ENCODE measurements at regions not wholly inside any gene's neighbourhood (a gene's known extent, or its start where the extent isn't known, plus 50 kb on each side); places are given as distances from the start of the nearest gene placed in this dataset.

DNA sequence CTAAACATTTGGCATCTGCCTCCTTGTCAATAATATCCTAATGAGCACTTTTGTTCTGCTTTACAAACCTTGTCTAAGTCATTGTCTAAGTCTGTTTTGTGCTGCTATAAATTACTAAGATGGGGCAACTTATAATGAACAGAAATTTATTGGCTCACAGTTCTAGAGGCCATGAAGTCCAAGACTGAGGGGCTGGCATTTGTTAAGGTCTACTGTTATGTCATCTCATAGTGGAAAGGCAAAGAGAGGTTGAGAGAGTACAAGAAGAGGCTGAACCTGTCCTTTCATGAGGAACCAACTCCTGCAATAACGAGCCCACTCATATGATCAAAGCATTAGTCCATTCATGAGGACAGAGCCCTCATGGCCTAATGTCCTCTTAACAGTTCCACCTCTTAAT, 72.7 kb upstream of the KLF12 start:
- no peak for FAIRE-seq
- DNase-seq (ENCODE audit: low spot score) = no peak

DNA sequence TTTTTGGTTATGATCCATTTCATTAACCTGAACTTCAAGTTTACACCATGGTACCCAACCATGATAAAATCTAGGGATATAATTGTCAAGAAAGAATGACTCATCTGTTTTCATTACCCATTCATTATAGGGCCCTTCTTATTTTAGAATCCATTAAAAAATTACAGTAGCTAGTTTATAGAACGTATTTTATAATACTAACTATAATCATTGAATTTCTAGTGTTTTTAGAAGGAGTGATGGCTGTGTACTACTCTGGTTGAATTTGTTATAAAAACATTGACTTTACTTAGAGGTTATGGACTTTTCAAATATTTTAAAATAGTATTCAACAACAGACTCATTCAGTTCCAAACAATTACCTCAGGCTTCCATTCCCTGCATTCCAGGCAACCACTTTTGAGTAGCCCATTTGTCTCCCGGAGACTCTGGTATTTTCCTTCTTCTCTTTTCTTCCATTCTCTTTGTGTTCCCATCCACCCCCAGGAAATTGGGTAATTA, 71.9 kb upstream of the KLF12 start:
- DNase-seq (ENCODE audit: low spot score) (peak; percentile 12), FAIRE-seq (no peak)

DNA sequence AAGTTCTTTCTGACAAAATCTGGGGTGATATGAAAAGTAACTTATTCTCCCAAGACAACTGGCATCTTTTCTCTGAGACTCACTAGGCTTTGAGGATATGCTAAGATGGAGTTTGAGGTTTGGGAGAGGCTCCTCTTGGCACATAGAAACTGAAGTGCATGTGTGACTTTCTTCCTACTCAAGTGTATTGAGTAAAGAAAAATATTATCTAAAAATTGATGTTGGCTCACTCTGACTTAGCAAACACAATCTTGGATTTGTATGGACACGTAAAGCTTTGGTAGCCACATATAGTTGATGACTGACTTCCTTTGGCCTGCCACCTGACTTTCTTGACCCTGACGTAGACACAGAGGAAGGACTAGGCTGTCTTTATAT, 71.1 kb upstream of the KLF12 start:
- DNase-seq (ENCODE audit: low spot score) (no peak), FAIRE-seq (no peak)

DNA sequence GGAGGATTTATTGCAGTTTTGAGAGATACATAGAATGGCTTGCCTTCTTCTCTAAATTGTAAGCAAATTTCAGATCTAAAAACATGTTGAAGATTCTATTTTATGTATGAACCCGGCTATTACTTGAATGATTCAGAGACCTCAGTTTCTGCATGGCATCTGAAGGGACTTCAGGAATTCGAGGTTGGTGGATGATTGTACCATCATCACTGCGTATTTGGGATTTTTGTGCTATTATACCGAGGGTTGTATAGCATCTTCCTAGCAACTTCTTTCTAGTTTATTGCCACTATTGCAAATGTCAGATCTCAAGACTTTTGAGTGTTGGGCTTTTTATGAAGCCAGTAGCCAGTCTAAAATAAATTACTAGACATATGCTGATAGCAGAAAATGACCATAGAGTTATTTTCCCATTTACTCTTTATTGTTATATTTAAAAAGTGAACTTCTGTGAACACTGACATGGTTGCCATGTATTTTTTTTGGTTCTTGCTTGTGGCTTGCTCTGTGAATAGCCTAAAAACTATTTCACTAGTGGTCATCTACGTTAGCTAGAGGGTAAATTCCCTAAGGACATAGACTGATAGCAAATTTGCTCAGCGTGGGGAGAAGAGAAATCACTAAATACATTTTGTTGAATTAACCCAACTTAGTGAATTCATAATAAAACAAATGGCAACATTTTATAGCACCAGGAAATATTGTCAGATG, 70.6 kb upstream of the KLF12 start:
- DNase-seq (ENCODE audit: low spot score) = no peak

DNA sequence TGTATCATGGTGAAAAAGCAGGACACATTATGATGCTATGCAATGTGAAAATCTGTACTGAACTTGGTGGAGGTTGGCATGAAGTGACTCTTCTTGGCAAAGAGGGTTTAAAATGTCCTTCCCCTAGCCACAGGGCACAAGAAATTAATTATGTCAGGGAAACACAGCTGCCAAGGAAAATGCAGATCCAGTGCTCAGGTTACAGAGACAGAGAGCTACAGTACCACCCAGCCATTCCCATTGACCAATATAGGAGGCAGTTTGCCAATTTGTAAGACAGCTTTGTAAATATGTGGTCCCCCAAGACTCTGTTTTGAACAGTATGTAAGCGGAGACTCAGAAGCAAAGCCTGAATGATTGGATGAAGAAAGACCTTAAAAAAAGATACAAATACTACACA, 69.4 kb upstream of the KLF12 start:
- FAIRE-seq (no peak), DNase-seq (ENCODE audit: low spot score) (no peak)

More for the DNA sequence above, 70.6 kb upstream of the KLF12 start:
- FAIRE-seq = no peak

DNA sequence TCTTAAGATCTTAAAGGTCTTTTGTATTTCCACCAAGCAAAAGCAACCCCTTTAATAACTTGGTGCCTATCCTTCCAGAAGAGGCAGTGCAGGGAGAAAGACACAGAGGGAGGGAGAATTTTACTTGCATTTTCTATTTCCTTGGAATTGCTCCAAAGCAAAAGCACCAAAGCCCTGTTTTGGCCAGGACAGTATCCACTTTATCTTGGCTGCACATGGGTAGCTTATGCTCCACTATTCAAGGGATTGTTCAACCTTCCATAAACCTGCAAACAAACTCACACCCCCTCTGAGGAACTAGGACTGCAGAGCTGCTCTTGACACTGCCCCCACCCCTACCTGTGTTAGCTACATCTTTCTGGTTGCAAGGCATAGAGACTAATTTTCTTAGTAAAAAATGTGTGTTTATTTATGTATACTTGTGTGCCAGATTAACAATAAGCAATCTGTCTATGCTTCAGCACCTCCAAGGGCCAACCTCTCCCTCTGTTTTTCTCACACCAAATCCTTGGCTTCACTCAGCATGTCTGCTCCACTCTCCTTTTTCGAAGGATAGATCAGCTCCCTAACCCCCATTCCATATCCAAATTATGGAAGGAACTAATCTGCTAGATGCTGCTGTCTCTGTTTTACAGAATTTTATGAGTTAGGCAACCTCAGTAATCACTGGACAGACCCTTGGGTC, 68.1 kb upstream of the KLF12 start:
- no peak for FAIRE-seq

DNA sequence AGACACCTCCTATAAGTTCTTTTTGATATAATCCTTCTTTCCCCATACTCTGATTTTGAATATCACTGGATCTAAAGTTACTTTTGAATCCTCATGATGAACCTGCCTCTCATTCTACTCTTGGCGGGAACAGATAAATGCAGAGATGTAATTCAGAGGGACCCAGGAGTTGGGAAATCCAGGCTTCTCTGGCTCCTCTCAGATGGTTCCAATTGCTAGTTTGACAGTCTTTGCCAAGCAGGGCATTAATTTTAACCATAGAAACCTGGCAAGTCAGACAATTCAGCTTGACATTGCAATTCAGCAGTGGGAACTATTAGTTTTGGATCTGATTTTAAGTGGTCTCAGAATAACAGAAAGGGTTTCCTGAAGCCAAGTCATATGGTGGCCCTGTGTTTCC, 67.3 kb upstream of the KLF12 start:
- no peak for FAIRE-seq
- no peak for DNase-seq (ENCODE audit: low spot score)

More for the DNA sequence above, 68.1 kb upstream of the KLF12 start:
- DNase-seq (ENCODE audit: low spot score) = no peak

DNA sequence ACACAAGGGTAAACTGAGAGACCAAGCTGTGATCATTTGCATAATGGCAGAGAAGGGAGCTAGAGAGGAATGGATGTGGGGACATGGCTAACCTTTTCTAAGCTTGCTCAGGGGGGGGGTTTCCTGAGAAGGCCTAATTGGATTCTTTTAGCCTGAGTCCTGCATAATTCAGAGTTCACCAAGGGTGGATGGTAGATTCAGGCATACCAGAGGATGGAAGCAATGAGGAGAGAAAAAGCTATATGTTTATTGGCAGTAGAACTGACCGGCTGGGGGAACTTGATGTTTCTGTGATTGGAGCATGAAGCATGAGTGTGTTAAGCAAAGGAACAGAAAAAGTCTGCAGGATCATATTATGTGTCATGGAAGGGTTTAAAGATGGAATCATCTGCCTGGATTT, 65.9 kb upstream of the KLF12 start:
- no peak for FAIRE-seq
- no peak for DNase-seq (ENCODE audit: low spot score)

DNA sequence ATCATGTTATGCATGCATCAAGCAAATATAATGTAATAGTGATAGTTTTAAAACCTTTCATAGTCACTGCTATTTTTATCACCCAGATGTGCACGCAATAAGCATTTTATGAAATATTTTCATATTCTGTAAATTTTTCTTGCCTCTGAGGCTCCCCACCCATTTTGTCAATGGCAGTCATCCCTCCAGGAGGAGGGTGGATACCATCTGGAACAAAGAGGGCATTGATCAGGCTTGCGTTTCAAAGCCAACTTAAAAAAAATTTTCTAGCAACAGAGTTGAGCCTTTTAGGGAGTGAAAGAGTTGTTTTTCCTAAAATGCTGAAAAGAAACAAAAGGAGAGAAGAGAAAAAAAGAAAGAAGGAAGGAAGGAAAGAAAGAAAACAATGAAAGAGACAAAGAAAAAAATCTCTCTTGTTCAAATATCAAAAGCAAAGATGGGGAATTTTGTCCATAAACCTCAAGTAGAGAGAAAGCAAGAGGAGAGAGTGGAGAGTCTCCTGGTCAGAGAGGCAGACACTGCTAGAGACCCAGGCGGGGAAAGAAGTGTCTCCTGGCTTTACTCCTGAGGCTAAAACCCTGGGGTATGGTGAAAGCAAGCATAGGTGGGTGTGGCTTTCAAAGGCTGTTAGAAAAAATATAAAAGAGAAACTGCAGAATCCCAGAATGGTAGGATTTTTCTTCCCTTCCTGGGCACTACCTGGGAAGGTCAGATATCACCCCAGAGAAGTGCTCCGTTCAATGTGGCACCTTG, 63.6 kb upstream of the KLF12 start:
- FAIRE-seq (no peak), DNase-seq (ENCODE audit: low spot score) (no peak)

DNA sequence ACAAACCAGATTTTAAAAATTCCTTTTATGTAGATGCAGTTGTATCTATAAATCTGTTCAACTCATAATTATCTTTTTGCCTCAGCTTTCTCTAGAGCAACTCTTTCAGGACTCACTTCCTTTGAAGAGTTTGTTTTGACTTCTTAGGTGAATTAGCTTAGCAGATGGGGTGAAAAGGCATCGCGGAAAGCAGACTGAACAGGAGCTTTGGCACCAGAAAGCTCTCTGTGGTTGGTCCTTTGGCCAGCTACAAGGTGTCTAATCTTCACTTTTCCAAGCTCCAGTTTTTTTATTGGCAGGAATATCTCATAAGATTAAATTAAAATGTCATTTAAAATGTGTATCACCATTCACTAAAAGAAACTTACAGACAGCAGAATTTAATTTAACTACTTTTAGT, 60.6 kb upstream of the KLF12 start:
- DNase-seq (ENCODE audit: low spot score) (no peak), FAIRE-seq (no peak)

DNA sequence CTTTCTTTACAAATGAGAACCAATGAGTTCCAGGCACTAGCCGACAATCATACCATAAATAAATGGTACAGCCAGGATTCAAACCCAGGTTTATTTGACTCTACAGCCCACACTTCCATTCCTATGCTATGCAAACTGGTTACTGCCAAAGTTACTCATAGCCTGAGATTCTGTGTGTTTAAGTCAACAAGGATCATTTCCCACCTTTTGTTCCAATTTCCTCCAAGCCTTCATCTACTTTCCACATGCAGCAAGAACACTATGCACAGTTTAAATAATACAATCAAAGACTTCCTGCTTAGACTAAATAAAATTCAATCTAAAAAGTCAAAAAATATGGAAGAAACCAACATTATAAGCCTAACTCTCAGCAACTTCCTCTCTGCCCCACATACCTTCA, 59.2 kb upstream of the KLF12 start:
- DNase-seq (ENCODE audit: low spot score) (no peak), FAIRE-seq (no peak)

DNA sequence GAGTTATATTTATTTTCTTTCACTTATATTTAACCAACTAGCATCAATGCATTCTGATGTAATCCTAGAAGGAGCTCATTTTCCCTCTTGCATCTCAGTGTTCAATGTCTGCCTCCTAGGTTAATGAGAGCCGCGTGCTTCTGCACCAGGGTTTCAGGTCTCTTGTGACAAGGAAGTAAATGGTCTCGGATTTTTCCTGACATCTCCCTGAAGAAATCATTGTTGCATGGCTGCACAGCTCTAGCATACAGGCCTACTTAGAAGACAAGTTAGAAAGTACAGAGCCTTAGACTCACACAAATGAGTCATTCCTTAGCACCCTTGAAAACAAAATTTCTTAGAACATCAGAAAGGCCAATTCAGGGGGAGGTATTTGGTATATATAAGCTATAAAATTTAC, 57.2 kb upstream of the KLF12 start:
- no peak for DNase-seq (ENCODE audit: low spot score)
- no peak for FAIRE-seq

DNA sequence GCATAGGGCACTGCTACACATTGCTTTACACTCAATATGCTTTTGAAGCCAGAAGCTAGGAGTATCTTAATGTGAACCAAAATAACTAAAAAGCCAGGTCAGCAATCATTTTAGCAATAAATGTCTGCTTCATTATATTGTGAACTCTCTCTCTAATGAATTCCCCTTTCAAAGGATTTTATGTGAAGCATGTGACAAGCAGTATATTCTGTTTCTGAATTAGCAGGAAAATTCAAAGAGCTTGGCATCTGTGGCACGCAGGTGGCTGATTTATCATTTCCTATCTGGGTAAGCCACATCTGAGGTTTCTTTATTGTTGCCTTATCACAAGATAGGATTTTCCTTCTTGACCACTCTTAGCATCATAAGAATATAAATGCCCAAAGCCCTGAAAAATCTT, 56.8 kb upstream of the KLF12 start:
- FAIRE-seq = no peak
- no peak for DNase-seq (ENCODE audit: low spot score)

DNA sequence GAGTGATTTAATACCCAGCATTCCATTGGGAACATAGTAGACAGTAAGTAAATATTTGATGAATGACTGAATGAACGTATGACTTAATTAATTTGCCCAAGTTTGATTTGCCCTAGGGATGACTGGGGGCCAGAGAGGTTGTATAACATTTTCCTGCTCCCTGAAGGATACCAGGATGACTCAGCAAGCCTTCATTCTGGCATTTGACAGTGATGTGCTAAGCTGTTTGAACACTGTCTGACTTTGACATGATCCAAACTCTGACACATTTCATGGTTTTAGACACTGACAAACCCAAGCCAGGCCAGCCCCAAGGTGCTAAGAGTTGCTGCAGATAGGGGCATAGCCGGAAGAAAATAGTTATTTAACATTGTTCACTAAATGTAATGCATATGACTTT, 53.4 kb upstream of the KLF12 start:
- DNase-seq (ENCODE audit: low spot score) = peak; percentile 44
- FAIRE-seq = no peak

DNA sequence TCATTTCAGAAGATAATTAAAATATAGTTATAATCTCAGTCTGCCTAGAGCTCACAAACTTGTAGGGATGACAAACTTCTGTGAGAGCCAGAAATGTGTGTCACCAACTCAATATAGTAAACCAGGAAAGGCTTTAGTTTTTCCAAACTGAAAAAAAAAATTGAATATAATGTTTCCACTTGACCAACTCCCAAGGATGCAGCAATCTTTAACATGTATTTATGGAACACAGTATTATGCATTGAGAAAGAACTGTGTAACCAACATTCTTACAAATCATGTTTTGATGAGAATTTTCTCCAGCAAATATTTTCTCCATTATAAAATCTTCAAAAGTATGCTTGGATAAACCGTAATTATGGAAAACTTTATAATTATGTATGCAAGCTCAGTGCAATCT, 50.1 kb upstream of the KLF12 start:
- no peak for FAIRE-seq

More for the DNA sequence above, 50.1 kb upstream of the KLF12 start:
- no peak for DNase-seq (ENCODE audit: low spot score)

All from urothelium cell line (cell line).